C4-2B (cell line): ENCODE measurements at regions not wholly inside any gene's neighbourhood (a gene's known extent, or its start where the extent isn't known, plus 50 kb on each side); places are given as distances from the start of the nearest gene placed in this dataset.
"Not testable (repeated sequence)": the region's sequence is repeated elsewhere in the genome, so short reads cannot be mapped to it uniquely, and the experiment has no call there.

Experiments
- H3K27ac ChIP-seq: fragments of 450-650 bp; 2 replicates; pipeline ENCODE4 v1.5.1; 2017
- CTCF ChIP-seq: fragments of 450-650 bp; conservative IDR thresholded peaks from 2 replicates; pipeline ENCODE4 v1.5.1; 2017; ENCODE audit warnings: mild to moderate bottlenecking
- ZFX ChIP-seq: fragments of 450-650 bp; IDR thresholded peaks from 2 replicates; pipeline ENCODE4 v1.6.1; 2017

DNA sequence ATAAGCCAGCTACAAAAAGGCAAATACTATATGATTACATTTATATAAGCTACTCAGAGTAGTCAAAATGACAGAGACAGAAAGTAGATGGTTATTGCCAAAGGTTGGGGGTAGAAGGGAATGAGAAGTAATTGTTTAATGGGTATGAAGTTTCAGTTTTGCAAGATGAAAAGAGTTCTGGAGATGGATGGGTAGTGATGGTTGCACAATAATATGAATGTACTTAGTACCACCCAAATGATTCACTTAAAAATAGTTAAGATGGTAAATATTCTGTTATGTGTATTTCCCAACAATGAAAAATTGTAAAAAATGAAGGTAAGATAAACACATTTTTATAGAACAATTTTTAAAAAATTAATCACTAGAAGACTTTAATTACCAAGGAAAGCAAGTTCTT is 448.4 kb downstream of the ADCYAP1 start:
- no peak for TF ChIP-seq CTCF
- no peak for TF ChIP-seq ZFX
- H3K27ac ChIP-seq: no peak overlapping the region

- H3K27ac ChIP-seq: no peak overlapping the region
- TF ChIP-seq CTCF (no peak), ZFX (no peak)
These were observed 453.1 kb downstream of the ADCYAP1 start for GRCh38 chr18:1357724-1358123.

DNA sequence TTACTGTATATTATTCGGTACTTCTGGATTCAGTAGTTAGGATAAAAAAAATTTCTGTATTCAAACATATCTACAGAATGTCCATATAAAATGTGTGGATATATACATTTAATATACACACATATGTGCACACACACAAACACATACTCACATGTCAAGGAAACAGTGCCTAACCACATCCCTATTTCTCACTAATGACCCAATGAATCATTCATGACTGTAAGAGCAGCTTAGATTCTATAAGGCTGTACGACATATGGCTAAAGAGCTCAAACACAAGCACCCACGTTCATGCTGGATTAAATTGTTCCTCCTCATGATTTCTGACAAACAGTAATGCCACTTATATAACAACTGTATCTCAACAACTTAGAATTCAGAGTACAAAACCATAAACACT is 457.3 kb downstream of the ADCYAP1 start:
- no peak overlapping the region for H3K27ac ChIP-seq
- no peak for TF ChIP-seq CTCF
- TF ChIP-seq ZFX: no peak

- TF ChIP-seq CTCF (no peak), ZFX (no peak)
- H3K27ac ChIP-seq: no peak overlapping the region
These were observed 465.9 kb downstream of the ADCYAP1 start for GRCh38 chr18:1370552-1370951.

GRCh38 chr18:1371724-1372123 is 467.1 kb downstream of the ADCYAP1 start:
- no peak overlapping the region for H3K27ac ChIP-seq
- TF ChIP-seq ZFX (no peak), CTCF (no peak)

DNA sequence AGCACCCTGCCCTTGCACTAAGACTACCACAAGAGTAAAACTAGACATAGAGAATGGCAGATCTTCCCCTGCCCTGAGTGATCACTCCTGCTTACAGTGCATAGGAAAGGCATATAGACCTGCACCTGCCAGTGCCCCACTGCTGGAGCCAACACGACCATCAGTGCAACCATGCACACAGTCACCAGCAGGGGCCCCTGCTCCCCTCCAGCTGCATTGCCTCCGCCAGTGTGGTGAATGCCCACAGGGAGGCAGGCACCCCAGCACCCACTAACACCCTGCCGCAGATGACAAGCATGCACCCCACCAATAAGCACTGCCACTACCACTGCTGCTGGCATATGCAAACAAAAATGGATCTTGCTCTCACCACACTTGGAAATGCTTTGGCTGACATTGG is 478.8 kb downstream of the ADCYAP1 start:
- H3K27ac ChIP-seq: no peak overlapping the region
- no peak for TF ChIP-seq CTCF
- TF ChIP-seq ZFX: no peak

DNA sequence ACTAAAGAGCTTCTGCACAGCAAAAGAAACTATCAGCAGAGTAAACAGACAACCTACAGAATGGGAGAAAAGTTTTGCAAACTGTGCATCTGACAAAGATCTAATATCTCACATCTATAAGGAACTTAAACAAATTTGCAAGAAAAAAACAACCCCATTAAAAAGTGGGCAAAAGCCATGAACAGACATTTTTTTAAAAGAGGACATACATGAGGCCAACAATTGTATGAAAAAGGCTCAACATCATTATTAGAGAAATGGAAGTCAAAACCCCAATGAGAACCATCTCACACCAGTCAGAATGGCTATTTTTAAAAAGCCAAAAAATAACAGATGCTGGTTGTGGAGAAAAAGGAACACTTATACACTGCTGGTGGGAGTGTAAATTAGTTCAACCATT is 483.8 kb downstream of the ADCYAP1 start:
- not testable (repeated sequence) for H3K27ac ChIP-seq

DNA sequence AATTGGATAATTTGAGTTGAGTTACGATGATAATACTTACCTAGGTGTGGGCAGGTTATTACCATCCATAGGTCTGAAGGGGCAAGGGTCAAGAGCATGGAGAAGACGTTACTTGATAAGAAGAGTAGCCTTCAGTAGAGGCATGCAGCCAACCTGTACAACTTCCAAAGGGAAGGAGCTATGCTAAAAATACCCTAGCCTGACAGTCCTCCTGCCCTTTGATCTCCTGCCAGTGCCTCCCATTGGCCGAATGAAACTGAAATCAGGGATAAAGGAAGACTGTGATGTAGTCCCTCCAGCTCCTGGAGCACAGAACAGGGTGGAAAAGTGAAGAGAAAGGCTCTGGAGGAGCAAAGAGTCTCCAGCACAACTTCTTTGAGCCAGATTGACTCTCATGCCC is 487.4 kb downstream of the ADCYAP1 start:
- no peak overlapping the region for H3K27ac ChIP-seq
- TF ChIP-seq ZFX: no peak
- no peak for TF ChIP-seq CTCF
